SU-DHL-6 (cell line): ENCODE measurements at regions not wholly inside any gene's neighbourhood (a gene's known extent, or its start where the extent isn't known, plus 50 kb on each side); places are given as distances from the start of the nearest gene placed in this dataset.

Experiments used
- H2AFZ ChIP-seq: fragments of 200-600 bp; sonication (generic); 2 replicates; pipeline ENCODE4 v1.6.1; 2014; ENCODE audit warnings: low read depth, mild to moderate bottlenecking, moderate library complexity, mixed read lengths, antibody characterized with exemption, low read length; ENCODE audit not compliant: severe bottlenecking
- H3F3A ChIP-seq: fragments of 200-600 bp; shearing (Covaris generic); 2 replicates; pipeline ENCODE4 v1.6.0; 2016; ENCODE audit warnings: antibody characterized with exemption, mild to moderate bottlenecking; ENCODE audit not compliant: insufficient read depth
- H3K27ac ChIP-seq: fragments of 200-600 bp; sonication (generic); 2 replicates; pipeline ENCODE4 v1.5.1; 2016; ENCODE audit warnings: low read depth, mild to moderate bottlenecking, low read length, moderate library complexity, mixed read lengths
- H3K27me3 ChIP-seq: fragments of 200-600 bp; sonication (generic), shearing (Covaris generic); 2 replicates; pipeline ENCODE4 v1.6.0; 2014; ENCODE audit warnings: mild to moderate bottlenecking, low read length
- H3K36me3 ChIP-seq: fragments of 200-600 bp; sonication (generic); 2 replicates; pipeline ENCODE4 v1.6.1; 2014; ENCODE audit warnings: mild to moderate bottlenecking, low read length, mixed read lengths
- H3K4me2 ChIP-seq: fragments of 300-600, 200-600 bp; shearing (Covaris generic), sonication (generic); 2 replicates; pipeline ENCODE4 v1.6.0; 2014; ENCODE audit warnings: low read length, low read depth, mild to moderate bottlenecking; ENCODE audit not compliant: poor library complexity, severe bottlenecking
- H3K4me3 ChIP-seq: fragments of 200-600 bp; sonication (generic); 2 replicates; pipeline ENCODE4 v1.5.1; 2014; ENCODE audit warnings: antibody characterized with exemption, low read length, mild to moderate bottlenecking, mixed read lengths; ENCODE audit not compliant: insufficient read depth, poor library complexity, severe bottlenecking
- H3K79me2 ChIP-seq: fragments of 200-600 bp; sonication (generic); 2 replicates; pipeline ENCODE4 v1.6.1; 2014; ENCODE audit warnings: mild to moderate bottlenecking, low read length, moderate library complexity; ENCODE audit not compliant: insufficient read depth
- H3K9ac ChIP-seq: fragments of 200-600 bp; sonication (generic); 2 replicates; pipeline ENCODE4 v1.7.0; 2014; ENCODE audit warnings: mild to moderate bottlenecking, low read length
- H3K9me2 ChIP-seq: fragments of 200-600 bp; sonication (generic); replicated peaks from 2 replicates; pipeline ENCODE4 v1.6.1; 2014; ENCODE audit warnings: low read length; ENCODE audit not compliant: insufficient read depth
- H3K9me3 ChIP-seq: fragments of 200-600 bp; sonication (generic); 2 replicates; pipeline ENCODE4 v1.6.1; 2014; ENCODE audit warnings: low read length, mixed read lengths; ENCODE audit not compliant: insufficient read depth
- H4K20me1 ChIP-seq: fragments of 200-600 bp; sonication (generic); 2 replicates; pipeline ENCODE4 v1.6.1; 2014; ENCODE audit warnings: low read depth, mild to moderate bottlenecking, antibody characterized with exemption, low read length, moderate library complexity, mixed read lengths
- EZH2phosphoT487 ChIP-seq: fragments of 200-600 bp; sonication (generic), shearing (Covaris generic); conservative IDR thresholded peaks from 2 replicates; pipeline ENCODE4 v1.6.1; 2018; ENCODE audit warnings: mild to moderate bottlenecking, antibody characterized with exemption, low read length, moderate library complexity, mixed read lengths
- TF ChIP-seq, protein P1 (sequence below): fragments of 200-600 bp; sonication (generic); IDR thresholded peaks from one replicate; pipeline ENCODE4 v1.5.1; 2017; ENCODE audit warnings: antibody characterized with exemption, mild to moderate bottlenecking, low read length, moderate library complexity; ENCODE audit not compliant: insufficient read depth, poor library complexity, severe bottlenecking

GRCh38 chr9:103444176-103444575 is 449.0 kb downstream of the CYLC2 start:
- no peaks in the 10 kb centered on the region for H3F3A ChIP-seq
- no peaks in the 10 kb centered on the region; the same call in 1 of the 2 replicates for H3K9me2 ChIP-seq
- no peak overlapping the region for H3K27ac ChIP-seq
- H3K4me2 ChIP-seq: no peak overlapping the region
- H3K27me3 ChIP-seq: no peaks in the 10 kb centered on the region
- H3K4me3 ChIP-seq: no peak overlapping the region
- no peaks in the 10 kb centered on the region for H4K20me1 ChIP-seq
- no peaks in the 10 kb centered on the region for H3K79me2 ChIP-seq
- no peaks in the 10 kb centered on the region for H3K9me3 ChIP-seq
- no peaks in the 10 kb centered on the region for H3K36me3 ChIP-seq
- TF ChIP-seq, protein P1, sequence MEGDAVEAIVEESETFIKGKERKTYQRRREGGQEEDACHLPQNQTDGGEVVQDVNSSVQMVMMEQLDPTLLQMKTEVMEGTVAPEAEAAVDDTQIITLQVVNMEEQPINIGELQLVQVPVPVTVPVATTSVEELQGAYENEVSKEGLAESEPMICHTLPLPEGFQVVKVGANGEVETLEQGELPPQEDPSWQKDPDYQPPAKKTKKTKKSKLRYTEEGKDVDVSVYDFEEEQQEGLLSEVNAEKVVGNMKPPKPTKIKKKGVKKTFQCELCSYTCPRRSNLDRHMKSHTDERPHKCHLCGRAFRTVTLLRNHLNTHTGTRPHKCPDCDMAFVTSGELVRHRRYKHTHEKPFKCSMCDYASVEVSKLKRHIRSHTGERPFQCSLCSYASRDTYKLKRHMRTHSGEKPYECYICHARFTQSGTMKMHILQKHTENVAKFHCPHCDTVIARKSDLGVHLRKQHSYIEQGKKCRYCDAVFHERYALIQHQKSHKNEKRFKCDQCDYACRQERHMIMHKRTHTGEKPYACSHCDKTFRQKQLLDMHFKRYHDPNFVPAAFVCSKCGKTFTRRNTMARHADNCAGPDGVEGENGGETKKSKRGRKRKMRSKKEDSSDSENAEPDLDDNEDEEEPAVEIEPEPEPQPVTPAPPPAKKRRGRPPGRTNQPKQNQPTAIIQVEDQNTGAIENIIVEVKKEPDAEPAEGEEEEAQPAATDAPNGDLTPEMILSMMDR: no peak
- no peak for TF ChIP-seq EZH2phosphoT487
- H2AFZ ChIP-seq: no peak overlapping the region
- H3K9ac ChIP-seq: no peak overlapping the region

GRCh38 chr9:103458826-103459225 is 463.7 kb downstream of the CYLC2 start:
- Histone ChIP-seq H3F3A (no peaks in the 10 kb centered on the region), H3K79me2 (no peaks in the 10 kb centered on the region), H3K27ac (no peak overlapping the region), H3K36me3 (no peaks in the 10 kb centered on the region), H3K9ac (no peak overlapping the region), H3K9me2 (no peaks in the 10 kb centered on the region), H4K20me1 (no peaks in the 10 kb centered on the region), H3K4me3 (no peak overlapping the region), H3K9me3 (no peaks in the 10 kb centered on the region), H3K27me3 (no peaks in the 10 kb centered on the region), H3K4me2 (no peak overlapping the region), H2AFZ (no peak overlapping the region)
- TF ChIP-seq, protein P1: no peak
- no peak for TF ChIP-seq EZH2phosphoT487

DNA sequence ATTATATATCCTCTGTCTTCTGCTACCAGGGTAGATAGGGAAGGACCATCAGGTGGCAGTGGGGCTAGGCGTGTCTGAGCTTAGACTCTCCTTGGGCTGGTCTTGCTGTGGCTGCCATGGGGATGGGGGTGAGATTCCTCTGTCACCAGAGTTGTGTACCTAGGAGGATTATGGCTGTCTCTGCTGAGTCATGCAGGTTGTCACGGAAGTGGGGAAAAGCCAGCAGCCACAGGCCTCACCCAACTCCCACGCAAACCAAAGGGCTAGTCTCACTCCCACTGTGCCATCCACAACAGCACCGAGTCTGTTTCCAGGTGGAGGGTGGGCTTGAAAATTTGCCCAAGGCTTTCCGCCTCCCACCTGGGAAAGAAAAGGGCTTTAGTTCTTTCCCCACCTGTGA is 476.1 kb downstream of the CYLC2 start:
- Histone ChIP-seq H3K79me2 (no peaks in the 10 kb centered on the region), H2AFZ (no peak overlapping the region), H3K4me2 (no peak overlapping the region), H3K36me3 (no peaks in the 10 kb centered on the region), H3F3A (no peaks in the 10 kb centered on the region), H4K20me1 (no peaks in the 10 kb centered on the region), H3K27ac (no peak overlapping the region), H3K9me3 (no peaks in the 10 kb centered on the region), H3K9ac (no peak overlapping the region), H3K9me2 (no peaks in the 10 kb centered on the region), H3K4me3 (no peak overlapping the region), H3K27me3 (no peaks in the 10 kb centered on the region)
- no peak for TF ChIP-seq EZH2phosphoT487
- TF ChIP-seq, protein P1: no peak
